GM19240 (cell line): ENCODE measurements at regions not wholly inside any gene's neighbourhood (a gene's known extent, or its start where the extent isn't known, plus 50 kb on each side); places are given as distances from the start of the nearest gene placed in this dataset.
"Not testable (repeated sequence)": the region's sequence is repeated elsewhere in the genome, so short reads cannot be mapped to it uniquely, and the experiment has no call there.

Source experiments
- DNase-seq: peaks from one replicate; pipeline ENCODE4 v3.0.0; 2011; ENCODE audit warnings: low spot score; ENCODE audit not compliant: insufficient read length

GRCh38 chr5:101662263-101662662, 633.8 kb downstream of the SLCO4C1 start:
- no peak for DNase-seq

- DNase-seq = no peak
Measured at GRCh38 chr5:101658433-101658832, 637.7 kb downstream of the SLCO4C1 start.

- no peak for DNase-seq
Measured at GRCh38 chr5:101653996-101654395, 642.1 kb downstream of the SLCO4C1 start.

- DNase-seq = no peak
Measured at GRCh38 chr5:101647861-101648260, 648.2 kb downstream of the SLCO4C1 start.

GRCh38 chr5:101643794-101644193, 652.3 kb downstream of the SLCO4C1 start:
- DNase-seq = no peak

- no peak for DNase-seq
Measured at GRCh38 chr5:101637599-101637998, 658.5 kb downstream of the SLCO4C1 start.

DNA sequence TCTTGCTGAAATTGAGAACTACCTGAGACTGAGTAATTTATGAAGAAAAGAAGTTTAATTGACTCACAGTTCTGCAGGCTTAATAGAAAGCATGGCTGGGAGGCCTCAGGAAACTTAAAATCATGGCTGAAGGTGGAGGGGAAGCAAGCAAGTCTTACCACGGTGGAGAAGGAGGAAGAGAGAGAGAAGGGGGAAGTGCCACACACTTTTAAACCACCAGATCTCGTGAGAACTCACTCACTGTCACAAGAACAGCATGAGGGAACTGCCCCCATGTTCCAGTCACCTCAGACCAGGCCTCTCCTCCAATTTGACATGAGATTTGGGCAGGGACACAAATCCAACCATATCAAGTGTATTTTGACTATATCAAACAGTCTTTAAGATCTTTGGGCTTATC, 668.3 kb downstream of the SLCO4C1 start:
- DNase-seq = not testable (repeated sequence)

GRCh38 chr5:101626572-101626971, 669.5 kb downstream of the SLCO4C1 start:
- DNase-seq = no peak

DNA sequence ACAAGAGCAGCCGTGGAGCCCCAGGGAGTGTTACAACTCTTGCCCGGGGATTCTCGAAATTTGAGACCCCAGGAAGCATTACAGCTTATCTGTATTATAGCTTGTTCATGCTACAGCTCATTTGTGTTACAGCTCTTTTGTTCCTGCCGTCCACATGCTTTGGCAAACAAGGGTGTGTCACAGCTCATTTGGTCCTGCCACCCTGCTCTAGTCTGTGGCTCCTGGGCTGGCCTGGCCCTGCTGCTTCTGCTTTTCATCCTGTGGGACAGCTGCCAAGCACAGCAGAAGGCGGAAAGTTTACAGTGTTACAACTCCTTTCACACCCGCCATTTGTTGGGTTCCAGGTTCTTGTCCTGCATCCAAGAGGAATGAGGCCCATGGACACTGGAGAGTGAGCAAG, 685.0 kb downstream of the SLCO4C1 start:
- DNase-seq = no peak

GRCh38 chr5:101608322-101608721, 687.8 kb downstream of the SLCO4C1 start:
- no peak for DNase-seq

GRCh38 chr5:101605700-101606099, 690.4 kb downstream of the SLCO4C1 start:
- no peak for DNase-seq

GRCh38 chr5:101600614-101601013, 695.5 kb downstream of the SLCO4C1 start:
- no peak for DNase-seq

DNA sequence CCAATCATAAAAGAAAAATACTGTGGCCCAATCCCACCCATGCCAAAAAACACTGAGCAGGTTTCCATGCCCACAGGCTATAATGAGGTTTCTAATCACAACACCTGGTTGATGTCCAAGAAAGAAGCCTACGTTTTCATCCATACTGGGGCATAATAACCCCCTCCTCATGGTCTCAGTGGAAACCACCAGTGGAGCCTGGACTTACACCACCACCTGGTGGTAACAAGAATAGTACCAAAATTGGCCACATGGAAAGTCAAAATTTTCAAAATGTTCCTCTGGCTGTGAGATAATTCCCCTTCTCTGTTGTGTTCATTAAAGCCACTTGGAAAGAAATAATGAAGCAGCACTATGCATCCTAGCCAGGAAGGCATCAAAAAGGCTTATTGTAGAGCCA, 687.3 kb upstream of the ST8SIA4 start:
- DNase-seq = no peak

GRCh38 chr5:101585366-101585765, 682.3 kb upstream of the ST8SIA4 start:
- DNase-seq = no peak

GRCh38 chr5:101580591-101580990, 677.5 kb upstream of the ST8SIA4 start:
- no peak for DNase-seq

GRCh38 chr5:101574017-101574416, 670.9 kb upstream of the ST8SIA4 start:
- no peak for DNase-seq

DNA sequence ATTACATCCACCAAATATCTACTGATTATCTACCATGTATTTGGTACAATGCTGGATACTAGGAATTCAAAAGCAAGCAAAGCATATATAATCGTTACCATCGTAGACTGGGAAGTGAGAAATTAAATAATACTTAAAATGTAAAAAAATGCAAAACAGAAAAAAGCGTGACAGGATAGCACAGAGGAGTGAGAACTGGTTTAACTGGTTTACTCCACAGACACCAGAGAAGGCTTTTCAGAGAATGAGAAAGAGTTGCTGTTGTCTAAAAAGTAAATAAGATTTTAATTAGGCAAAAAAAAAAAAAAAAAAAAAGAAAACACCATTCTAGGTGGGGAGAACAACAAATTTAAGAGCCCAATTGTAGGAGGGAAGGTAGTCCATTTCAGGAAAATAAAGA, 657.9 kb upstream of the ST8SIA4 start:
- no peak for DNase-seq

- no peak for DNase-seq
Measured at GRCh38 chr5:101543780-101544179, 640.7 kb upstream of the ST8SIA4 start.

DNA sequence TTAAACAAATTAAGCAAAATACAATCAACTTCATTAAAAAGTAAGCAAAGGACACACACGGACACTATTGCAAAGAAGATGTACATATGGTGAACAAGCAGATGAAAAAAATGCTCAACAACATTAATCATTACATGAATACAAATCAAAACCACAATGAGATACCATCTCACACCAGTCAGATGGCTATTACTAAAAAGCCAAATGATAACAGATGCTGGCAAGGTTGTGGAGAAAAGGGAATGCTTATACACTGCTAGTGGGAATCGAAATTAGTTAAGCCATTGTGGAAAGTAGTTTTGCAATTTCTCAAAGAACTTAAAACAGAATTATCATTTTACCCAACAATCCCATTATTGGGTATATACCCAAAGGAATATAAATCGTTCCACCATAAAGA, 636.2 kb upstream of the ST8SIA4 start:
- no peak for DNase-seq

- DNase-seq = no peak
Measured at GRCh38 chr5:101535626-101536025, 632.5 kb upstream of the ST8SIA4 start.

GRCh38 chr5:101534491-101535110, 631.5 kb upstream of the ST8SIA4 start:
- no peak for DNase-seq

GRCh38 chr5:101532430-101532829, 629.3 kb upstream of the ST8SIA4 start:
- DNase-seq = no peak

GRCh38 chr5:101531026-101531425, 627.9 kb upstream of the ST8SIA4 start:
- DNase-seq = no peak

GRCh38 chr5:101529094-101529493, 626.0 kb upstream of the ST8SIA4 start:
- DNase-seq = not testable (repeated sequence)
